ENCODE measurements at regions not wholly inside any gene's neighbourhood (a gene's known extent, or its start where the extent isn't known, plus 50 kb on each side); places are given as distances from the start of the nearest gene placed in this dataset.

DNA sequence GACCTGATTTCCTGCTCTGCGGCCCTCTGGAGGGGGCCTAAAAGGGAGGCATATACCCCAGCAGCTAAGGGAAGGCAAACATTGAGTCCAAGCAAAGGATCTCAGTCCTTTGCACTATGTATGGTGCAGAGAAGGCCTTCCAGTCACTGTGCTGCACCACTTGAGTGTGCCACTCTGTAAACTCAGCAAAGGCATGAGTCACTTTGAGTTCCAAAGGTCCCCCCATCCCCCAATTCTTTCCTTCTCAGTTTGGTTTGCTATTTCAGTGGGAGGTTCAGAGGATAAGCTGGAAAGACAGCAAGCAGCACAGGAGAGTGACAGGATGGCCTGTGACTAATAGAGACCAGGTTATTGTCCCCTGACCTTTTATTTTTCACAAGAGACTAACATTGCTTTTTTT is 131.3 kb downstream of the FHDC1 start:
- WGBS, 2 donors: 44 to 57% methylated on average over 1 of the region's 1 CpG
- H3K36me3 ChIP-seq: no peaks in the 10 kb centered on the region
- no peaks in the 10 kb centered on the region for H3K4me1 ChIP-seq
- TF ChIP-seq POLR2AphosphoS5 (IDR thresholded peaks at IDR 0.05): no peak
- DNase-seq (peak in 1 of 2 donors; percentile 78), ATAC-seq (ENCODE audit: low FRiP score in 2 of 2) (peak in 1 of 2 donors; percentile 72)
- no peaks in the 10 kb centered on the region for H3K27me3 ChIP-seq
- H3K27ac ChIP-seq: no peak overlapping the region
- no peaks in the 10 kb centered on the region for H3K9me3 ChIP-seq
- no peak overlapping the region for H3K4me3 ChIP-seq

DNA sequence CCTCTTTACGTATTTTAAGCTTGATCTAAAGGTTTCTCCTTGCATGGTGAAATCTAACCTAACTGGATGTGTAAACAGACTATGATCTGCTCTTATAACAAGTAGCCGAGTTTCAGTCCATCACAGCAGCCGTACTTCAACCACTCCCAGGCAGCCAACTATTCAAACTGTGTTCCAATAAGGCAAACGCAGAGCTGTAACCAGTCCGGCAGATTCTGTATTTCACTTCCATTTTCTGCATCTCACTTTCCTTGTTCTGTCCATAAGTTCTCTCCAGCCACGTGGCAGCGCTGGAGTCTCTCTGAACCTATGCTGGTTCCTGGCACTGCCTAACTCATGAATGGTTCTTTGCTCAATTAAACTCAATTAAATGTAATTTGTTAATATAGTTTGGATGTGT is 132.6 kb downstream of the FHDC1 start:
- Histone ChIP-seq H3K4me1 (no peaks in the 10 kb centered on the region), H3K36me3 (no peaks in the 10 kb centered on the region), H3K27ac (no peak overlapping the region), H3K4me3 (no peak overlapping the region), H3K9me3 (no peaks in the 10 kb centered on the region), H3K27me3 (no peaks in the 10 kb centered on the region)
- 90 to 91% methylated on average over 7 of the region's 7 CpGs for WGBS, 2 donors
- no peak for DNase-seq
- no peak for TF ChIP-seq EP300 (IDR thresholded peaks at IDR 0.05)
- TF ChIP-seq POLR2A (IDR thresholded peaks at IDR 0.05): no peak
- TF ChIP-seq POLR2AphosphoS5 (IDR thresholded peaks at IDR 0.05): no peak
- no peak for TF ChIP-seq CTCF (IDR thresholded peaks at IDR 0.05)
- ATAC-seq (ENCODE audit: low FRiP score in 2 of 2): no peak

DNA sequence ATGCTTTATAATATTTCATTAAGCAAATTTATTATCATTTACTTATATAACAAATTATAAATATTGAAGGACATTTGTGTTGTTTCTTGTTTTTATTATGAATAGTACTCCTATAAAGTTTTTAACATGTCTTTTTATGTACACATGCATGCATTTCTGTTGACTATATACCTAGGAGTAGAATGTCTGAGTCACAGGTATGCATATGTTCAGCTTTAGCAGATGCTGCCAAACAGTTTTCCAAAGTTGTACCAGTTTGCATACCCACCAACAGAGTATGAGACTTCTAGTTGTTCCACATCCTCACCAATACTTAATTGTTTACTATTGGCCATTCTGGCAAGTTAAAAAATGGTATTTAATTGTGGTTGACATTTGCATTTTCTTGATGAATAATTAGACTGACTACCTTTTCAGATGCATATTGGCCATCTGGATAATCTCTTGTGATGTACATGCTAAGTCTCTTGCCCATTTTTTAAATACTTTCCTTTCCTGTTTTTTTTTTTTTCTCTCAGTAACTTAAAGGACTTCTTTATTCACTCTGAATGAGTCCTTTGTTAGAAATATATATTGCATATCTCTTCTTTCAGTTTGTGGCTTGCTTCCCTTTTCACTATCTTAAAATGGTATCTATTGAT is 132.2 kb upstream of the TRIM2 start:
- Histone ChIP-seq H3K9me3 (no peaks in the 10 kb centered on the region), H3K27ac (no peak overlapping the region), H3K4me3 (no peak overlapping the region), H3K27me3 (no peaks in the 10 kb centered on the region), H3K36me3 (no peaks in the 10 kb centered on the region), H3K4me1 (no peaks in the 10 kb centered on the region)
- no peak for TF ChIP-seq CTCF (IDR thresholded peaks at IDR 0.05)
- DNase-seq (no peak), ATAC-seq (ENCODE audit: low FRiP score in 2 of 2) (no peak)

- H3K4me1 ChIP-seq: no peaks in the 10 kb centered on the region
Observed at GRCh38 chr4:153072661-153073060, 131.6 kb upstream of the TRIM2 start.

GRCh38 chr4:153074486-153074885 is 129.8 kb upstream of the TRIM2 start:
- Histone ChIP-seq H3K27ac (no peak overlapping the region), H3K36me3 (no peaks in the 10 kb centered on the region), H3K4me3 (no peak overlapping the region), H3K9me3 (no peaks in the 10 kb centered on the region), H3K4me1 (no peaks in the 10 kb centered on the region), H3K27me3 (no peaks in the 10 kb centered on the region)
- WGBS, 2 donors: 24 to 33% methylated on average over 1 of the region's 1 CpG
- ATAC-seq (ENCODE audit: low FRiP score in 2 of 2) (no peak), DNase-seq (no peak)
- TF ChIP-seq CTCF (IDR thresholded peaks at IDR 0.05) (no peak), POLR2AphosphoS5 (IDR thresholded peaks at IDR 0.05) (no peak), POLR2A (IDR thresholded peaks at IDR 0.05) (no peak), EP300 (IDR thresholded peaks at IDR 0.05) (no peak)

More at GRCh38 chr4:153072661-153073060, 131.6 kb upstream of the TRIM2 start:
- H3K27ac ChIP-seq: no peak overlapping the region
- ATAC-seq (ENCODE audit: low FRiP score in 2 of 2) (no peak), DNase-seq (no peak)
- no peak overlapping the region for H3K4me3 ChIP-seq
- no peaks in the 10 kb centered on the region for H3K9me3 ChIP-seq
- no peaks in the 10 kb centered on the region for H3K27me3 ChIP-seq
- H3K36me3 ChIP-seq: no peaks in the 10 kb centered on the region
- TF ChIP-seq CTCF (IDR thresholded peaks at IDR 0.05) (no peak), POLR2AphosphoS5 (IDR thresholded peaks at IDR 0.05) (no peak), EP300 (IDR thresholded peaks at IDR 0.05) (no peak), POLR2A (IDR thresholded peaks at IDR 0.05) (no peak)

Measured in upper lobe of left lung (tissue), 6 donors.